ENCODE measurements at regions not wholly inside any gene's neighbourhood (a gene's known extent, or its start where the extent isn't known, plus 50 kb on each side); places are given as distances from the start of the nearest gene placed in this dataset.

- Histone ChIP-seq H2AK5ac (ENCODE audit: low read depth, low read length) (peak overlapping the region; percentile 78), H2AFZ (ENCODE audit: low read length) (no peak overlapping the region), H3K9ac (ENCODE audit: low read depth, low read length, poor library complexity) (no peak overlapping the region), H3K79me1 (ENCODE audit: low read depth, low read length) (no peaks in the 10 kb centered on the region), H3K27ac (replicated peaks; ENCODE audit: low read length) (no peak overlapping the region), H3K9me3 (replicated peaks in 1 of 2; ENCODE audit: control insufficient read depth in 2 of 2, insufficient read depth in 1 of 2, low read depth in 1 of 2, low read length in 2 of 2) (no peaks in the 10 kb centered on the region), H3K4me1 (ENCODE audit: control insufficient read depth in 2 of 2, insufficient read depth in 1 of 2, low read depth in 1 of 2, low read length in 2 of 2) (peaks cover 2 to 8% of the 10 kb centered on the region in 2 donors), H4K8ac (ENCODE audit: low read depth, low read length) (no peak overlapping the region), H2BK5ac (ENCODE audit: low read length) (no peak overlapping the region), H2BK15ac (ENCODE audit: low read length) (peak overlapping the region; percentile 15), H2BK120ac (ENCODE audit: low read depth, low read length) (no peak overlapping the region), H3K18ac (ENCODE audit: low read length) (no peak overlapping the region), H3K23ac (ENCODE audit: low read depth, low read length, poor library complexity) (peak overlapping the region; percentile 37), H3K4me3 (ENCODE audit: low read length in 2 of 2) (no peak overlapping the region), H3K27me3 (ENCODE audit: control insufficient read depth in 3 of 3, insufficient read depth in 3 of 3, low read depth in 1 of 3, low read length in 3 of 3) (peaks cover 0 to 72% (median 9%) of the 10 kb centered on the region in 3 experiments), H3K14ac (ENCODE audit: low read length) (no peak overlapping the region), H2BK12ac (ENCODE audit: low read length) (no peak overlapping the region), H3K4ac (ENCODE audit: low read length) (no peak overlapping the region), H4K91ac (ENCODE audit: low read depth, low read length, poor library complexity) (peak overlapping the region; percentile 50), H3K36me3 (replicated peaks in 1 of 2; ENCODE audit: control insufficient read depth in 2 of 2, insufficient read depth in 2 of 2, low read length in 2 of 2) (no peaks in the 10 kb centered on the region), H3K4me2 (ENCODE audit: insufficient read depth, low read length, poor library complexity, severe bottlenecking) (no peak overlapping the region)
- WGBS, 2 donors (ENCODE audit: extremely low coverage in 2 of 2, insufficient read length in 2 of 2, insufficient replicate concordance in 1 of 2) = no CpG with 5 or more reads among the region's 3 CpGs
- no peak for DNase-seq (ENCODE audit: low spot score)
Observed at GRCh38 chr6:41464019-41464418, 82.2 kb upstream of the FOXP4 start.

- no CpG with 5 or more reads among the region's 7 CpGs for WGBS, 2 donors (ENCODE audit: extremely low coverage in 2 of 2, insufficient read length in 2 of 2, insufficient replicate concordance in 1 of 2)
- Histone ChIP-seq H3K9me3 (replicated peaks in 1 of 2; ENCODE audit: control insufficient read depth in 2 of 2, insufficient read depth in 1 of 2, low read depth in 1 of 2, low read length in 2 of 2) (no peaks in the 10 kb centered on the region), H4K8ac (ENCODE audit: low read depth, low read length) (no peak overlapping the region), H3K23ac (ENCODE audit: low read depth, low read length, poor library complexity) (peak overlapping the region; percentile 37), H4K91ac (ENCODE audit: low read depth, low read length, poor library complexity) (peak overlapping the region; percentile 50), H3K4me3 (ENCODE audit: low read length in 2 of 2) (no peak overlapping the region), H2AFZ (ENCODE audit: low read length) (no peak overlapping the region), H3K18ac (ENCODE audit: low read length) (no peak overlapping the region), H3K14ac (ENCODE audit: low read length) (no peak overlapping the region), H3K9ac (ENCODE audit: low read depth, low read length, poor library complexity) (no peak overlapping the region), H2BK5ac (ENCODE audit: low read length) (no peak overlapping the region), H3K27me3 (ENCODE audit: control insufficient read depth in 3 of 3, insufficient read depth in 3 of 3, low read depth in 1 of 3, low read length in 3 of 3) (peaks cover 0 to 76% (median 11%) of the 10 kb centered on the region in 3 experiments), H2BK120ac (ENCODE audit: low read depth, low read length) (no peak overlapping the region), H2AK5ac (ENCODE audit: low read depth, low read length) (peak overlapping the region; percentile 78), H3K4me1 (ENCODE audit: control insufficient read depth in 2 of 2, insufficient read depth in 1 of 2, low read depth in 1 of 2, low read length in 2 of 2) (peaks cover 4 to 10% of the 10 kb centered on the region in 2 donors), H3K79me1 (ENCODE audit: low read depth, low read length) (no peaks in the 10 kb centered on the region), H3K36me3 (replicated peaks in 1 of 2; ENCODE audit: control insufficient read depth in 2 of 2, insufficient read depth in 2 of 2, low read length in 2 of 2) (no peaks in the 10 kb centered on the region), H3K27ac (replicated peaks; ENCODE audit: low read length) (no peak overlapping the region), H2BK12ac (ENCODE audit: low read length) (no peak overlapping the region), H3K4me2 (ENCODE audit: insufficient read depth, low read length, poor library complexity, severe bottlenecking) (no peak overlapping the region), H3K4ac (ENCODE audit: low read length) (no peak overlapping the region), H2BK15ac (ENCODE audit: low read length) (peak overlapping the region; percentile 15)
- no peak for DNase-seq (ENCODE audit: low spot score)
Observed at GRCh38 chr6:41464481-41464880, 81.7 kb upstream of the FOXP4 start.

DNA sequence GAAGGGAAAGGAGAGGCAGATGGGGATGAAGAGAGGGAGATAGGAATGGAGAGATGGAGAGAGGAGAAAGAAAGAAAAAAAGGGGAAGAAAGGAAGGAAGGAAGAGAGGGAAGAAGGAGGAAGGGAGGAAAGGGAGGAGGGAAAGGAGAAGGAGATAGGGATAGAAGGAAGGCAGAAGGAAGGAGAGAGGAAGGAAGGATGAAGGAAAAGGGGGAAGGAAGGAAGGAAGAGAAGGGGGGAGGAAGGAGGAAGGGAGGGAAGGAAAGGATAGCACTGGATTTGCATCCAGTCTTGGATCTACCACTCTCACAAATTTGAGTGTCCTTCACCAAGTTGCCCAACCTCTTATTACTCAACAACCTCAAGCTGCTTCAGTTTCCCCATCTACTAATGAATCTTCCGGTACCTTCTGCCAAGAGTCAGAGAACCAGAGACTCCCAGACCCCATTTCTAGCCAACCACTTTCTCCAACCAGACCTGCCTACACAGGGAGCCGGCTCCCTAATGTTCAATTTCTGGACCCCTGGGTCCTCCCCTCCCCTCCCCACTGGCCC, 79.7 kb upstream of the FOXP4 start:
- Histone ChIP-seq H3K14ac (ENCODE audit: low read length) (no peak overlapping the region), H2BK12ac (ENCODE audit: low read length) (no peak overlapping the region), H2AFZ (ENCODE audit: low read length) (no peak overlapping the region), H2BK15ac (ENCODE audit: low read length) (no peak overlapping the region), H2BK5ac (ENCODE audit: low read length) (no peak overlapping the region), H3K36me3 (replicated peaks in 1 of 2; ENCODE audit: control insufficient read depth in 2 of 2, insufficient read depth in 2 of 2, low read length in 2 of 2) (no peaks in the 10 kb centered on the region), H3K9ac (ENCODE audit: low read depth, low read length, poor library complexity) (no peak overlapping the region), H3K23ac (ENCODE audit: low read depth, low read length, poor library complexity) (no peak overlapping the region), H3K4ac (ENCODE audit: low read length) (no peak overlapping the region), H4K8ac (ENCODE audit: low read depth, low read length) (no peak overlapping the region), H3K4me2 (ENCODE audit: insufficient read depth, low read length, poor library complexity, severe bottlenecking) (no peak overlapping the region), H3K4me3 (ENCODE audit: low read length in 2 of 2) (no peak overlapping the region), H4K91ac (ENCODE audit: low read depth, low read length, poor library complexity) (no peak overlapping the region), H3K27ac (replicated peaks; ENCODE audit: low read length) (no peak overlapping the region), H3K4me1 (ENCODE audit: control insufficient read depth in 2 of 2, insufficient read depth in 1 of 2, low read depth in 1 of 2, low read length in 2 of 2) (peaks cover 10 to 26% of the 10 kb centered on the region in 2 donors), H3K9me3 (replicated peaks in 1 of 2; ENCODE audit: control insufficient read depth in 2 of 2, insufficient read depth in 1 of 2, low read depth in 1 of 2, low read length in 2 of 2) (no peaks in the 10 kb centered on the region), H3K79me1 (ENCODE audit: low read depth, low read length) (no peaks in the 10 kb centered on the region), H2BK120ac (ENCODE audit: low read depth, low read length) (no peak overlapping the region), H3K18ac (ENCODE audit: low read length) (no peak overlapping the region), H2AK5ac (ENCODE audit: low read depth, low read length) (no peak overlapping the region), H3K27me3 (ENCODE audit: control insufficient read depth in 3 of 3, insufficient read depth in 3 of 3, low read depth in 1 of 3, low read length in 3 of 3) (peaks cover 5 to 84% (median 26%) of the 10 kb centered on the region in 3 experiments)
- WGBS, 2 donors (ENCODE audit: extremely low coverage in 2 of 2, insufficient read length in 2 of 2, insufficient replicate concordance in 1 of 2) = no CpG with 5 or more reads among the region's 2 CpGs
- DNase-seq (ENCODE audit: low spot score) = no peak

DNA sequence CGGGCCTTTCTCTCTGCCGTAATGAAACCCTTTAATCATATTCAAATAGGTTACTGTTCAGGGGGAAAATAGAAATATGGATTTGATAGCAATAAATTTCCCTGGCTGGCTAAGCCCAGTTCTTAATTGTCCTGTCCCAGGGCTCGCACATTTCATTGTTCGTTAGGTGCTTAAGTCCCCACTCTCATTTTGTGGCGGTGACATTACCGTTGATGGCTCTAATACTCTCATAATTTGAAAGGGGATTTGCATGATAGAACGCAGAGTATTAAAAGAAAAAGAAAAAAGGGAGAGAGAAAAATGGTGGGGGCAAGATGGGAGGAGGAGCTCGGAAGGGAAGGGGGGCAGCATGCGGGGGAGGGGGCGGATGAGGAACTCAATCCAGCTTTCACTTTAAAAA, 79.1 kb upstream of the FOXP4 start:
- Histone ChIP-seq H3K9me3 (replicated peaks in 1 of 2; ENCODE audit: control insufficient read depth in 2 of 2, insufficient read depth in 1 of 2, low read depth in 1 of 2, low read length in 2 of 2) (no peaks in the 10 kb centered on the region), H4K8ac (ENCODE audit: low read depth, low read length) (no peak overlapping the region), H3K27ac (replicated peaks; ENCODE audit: low read length) (no peak overlapping the region), H2BK15ac (ENCODE audit: low read length) (no peak overlapping the region), H3K14ac (ENCODE audit: low read length) (no peak overlapping the region), H3K18ac (ENCODE audit: low read length) (no peak overlapping the region), H2BK5ac (ENCODE audit: low read length) (no peak overlapping the region), H3K23ac (ENCODE audit: low read depth, low read length, poor library complexity) (no peak overlapping the region), H3K27me3 (ENCODE audit: control insufficient read depth in 3 of 3, insufficient read depth in 3 of 3, low read depth in 1 of 3, low read length in 3 of 3) (peaks cover 5 to 85% (median 26%) of the 10 kb centered on the region in 3 experiments), H3K4me3 (ENCODE audit: low read length in 2 of 2) (no peak overlapping the region), H3K4ac (ENCODE audit: low read length) (no peak overlapping the region), H3K79me1 (ENCODE audit: low read depth, low read length) (no peaks in the 10 kb centered on the region), H3K4me1 (ENCODE audit: control insufficient read depth in 2 of 2, insufficient read depth in 1 of 2, low read depth in 1 of 2, low read length in 2 of 2) (peaks cover 10 to 32% of the 10 kb centered on the region in 2 donors), H3K36me3 (replicated peaks in 1 of 2; ENCODE audit: control insufficient read depth in 2 of 2, insufficient read depth in 2 of 2, low read length in 2 of 2) (no peaks in the 10 kb centered on the region), H4K91ac (ENCODE audit: low read depth, low read length, poor library complexity) (no peak overlapping the region), H2BK12ac (ENCODE audit: low read length) (no peak overlapping the region), H2AK5ac (ENCODE audit: low read depth, low read length) (no peak overlapping the region), H2AFZ (ENCODE audit: low read length) (no peak overlapping the region), H3K4me2 (ENCODE audit: insufficient read depth, low read length, poor library complexity, severe bottlenecking) (no peak overlapping the region), H3K9ac (ENCODE audit: low read depth, low read length, poor library complexity) (no peak overlapping the region), H2BK120ac (ENCODE audit: low read depth, low read length) (no peak overlapping the region)
- DNase-seq (ENCODE audit: low spot score) = no peak
- no CpG with 5 or more reads among the region's 10 CpGs for WGBS, 2 donors (ENCODE audit: extremely low coverage in 2 of 2, insufficient read length in 2 of 2, insufficient replicate concordance in 1 of 2)

Measured in neuronal stem cell (in vitro differentiated cells).